D341Med (cell line): ENCODE measurements at regions not wholly inside any gene's neighbourhood (a gene's known extent, or its start where the extent isn't known, plus 50 kb on each side); places are given as distances from the start of the nearest gene placed in this dataset.
"Not testable (repeated sequence)": the region's sequence is repeated elsewhere in the genome, so short reads cannot be mapped to it uniquely, and the experiment has no call there.

Source experiments
- DNase-seq: peaks from one replicate; pipeline ENCODE4 v3.0.0; 2012; ENCODE audit warnings: low spot score

- no peak for DNase-seq
Measured at GRCh38 chr10:117601716-117602115, 59.2 kb downstream of the EMX2 start.

- DNase-seq: no peak
Measured at GRCh38 chr10:117603081-117603480, 60.5 kb downstream of the EMX2 start.

- no peak for DNase-seq
Measured at GRCh38 chr10:117603726-117604125, 61.2 kb downstream of the EMX2 start.

GRCh38 chr10:117609095-117609795 is 66.7 kb downstream of the EMX2 start:
- DNase-seq: no peak

GRCh38 chr10:117609796-117610170 is 67.2 kb downstream of the EMX2 start:
- no peak for DNase-seq

GRCh38 chr10:117610321-117610720 is 67.8 kb downstream of the EMX2 start:
- no peak for DNase-seq

- DNase-seq: no peak
Measured at GRCh38 chr10:117612113-117612512, 69.6 kb downstream of the EMX2 start.

- no peak for DNase-seq
Measured at GRCh38 chr10:117615649-117616048, 73.1 kb downstream of the EMX2 start.

GRCh38 chr10:117616179-117616578 is 73.6 kb downstream of the EMX2 start:
- no peak for DNase-seq

- DNase-seq: no peak
Measured at GRCh38 chr10:117617086-117617485, 74.5 kb downstream of the EMX2 start.

- DNase-seq: no peak
Measured at GRCh38 chr10:117617659-117618058, 75.1 kb downstream of the EMX2 start.

GRCh38 chr10:117619223-117619622 is 76.7 kb downstream of the EMX2 start:
- DNase-seq: no peak

GRCh38 chr10:117619707-117620405 is 77.3 kb downstream of the EMX2 start:
- no peak for DNase-seq

GRCh38 chr10:117621196-117621595 is 78.7 kb downstream of the EMX2 start:
- DNase-seq: no peak

GRCh38 chr10:117621795-117622420 is 79.4 kb downstream of the EMX2 start:
- no peak for DNase-seq

GRCh38 chr10:117622471-117623184 is 80.1 kb downstream of the EMX2 start:
- DNase-seq: no peak

- DNase-seq: no peak
Measured at GRCh38 chr10:117626228-117626627, 83.7 kb downstream of the EMX2 start.

- DNase-seq: no peak
Measured at GRCh38 chr10:117627561-117627960, 85.0 kb downstream of the EMX2 start.

GRCh38 chr10:117629717-117630116 is 87.2 kb downstream of the EMX2 start:
- DNase-seq: not testable (repeated sequence)

- DNase-seq: no peak
Measured at GRCh38 chr10:117631276-117632145, 89.0 kb downstream of the EMX2 start.

- DNase-seq: no peak
Measured at GRCh38 chr10:117632406-117632805, 89.9 kb downstream of the EMX2 start.

GRCh38 chr10:117635826-117636225 is 93.3 kb downstream of the EMX2 start:
- no peak for DNase-seq
